ENCODE measurements at regions not wholly inside any gene's neighbourhood (a gene's known extent, or its start where the extent isn't known, plus 50 kb on each side); places are given as distances from the start of the nearest gene placed in this dataset.

DNA sequence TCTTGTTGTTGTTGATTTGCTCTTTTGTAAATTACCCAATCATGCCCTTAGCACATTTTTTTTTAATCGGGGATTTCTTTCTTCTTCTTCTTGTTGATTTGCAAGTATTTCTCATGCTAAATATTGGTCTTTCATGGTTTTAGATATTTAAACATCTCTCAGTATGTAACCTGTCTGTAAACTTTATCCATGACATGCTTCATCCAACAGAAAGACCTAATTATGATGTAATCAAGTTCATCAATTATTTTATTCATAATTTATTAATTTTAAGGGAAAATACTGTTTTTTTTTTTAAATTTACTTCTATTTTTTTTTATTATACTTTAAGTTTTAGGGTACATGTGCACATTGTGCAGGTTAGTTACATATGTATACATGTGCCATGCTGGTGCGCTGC lies 69.8 kb downstream of the TNFSF18 start:
- CTCF ChIA-PET: no interaction called here
- Histone ChIP-seq H3K4me1 (ENCODE audit: control insufficient read depth in 1 of 2, insufficient read depth in 2 of 2, low read length in 2 of 2) (peaks cover 0 to 8% of the 10 kb centered on the region in 2 experiments; a peak in 1 of 4 replicates), H3K4me3 (replicated peaks in 1 of 2; ENCODE audit: low read depth in 1 of 2, low read length in 2 of 2) (no peak overlapping the region), H4K20me1 (ENCODE audit: insufficient read depth) (no peaks in the 10 kb centered on the region), H3K4me2 (ENCODE audit: low read length) (no peak overlapping the region), H3K9me3 (ENCODE audit: control insufficient read depth in 1 of 2, insufficient read depth in 1 of 2, low read depth in 1 of 2, low read length in 2 of 2) (no peaks in the 10 kb centered on the region), H3K36me3 (ENCODE audit: control insufficient read depth in 1 of 2, insufficient read depth in 2 of 2, low read length in 2 of 2) (no peaks in the 10 kb centered on the region), H3K27ac (ENCODE audit: low read depth, low read length) (no peak overlapping the region), H3K27me3 (ENCODE audit: insufficient read depth, low read length) (no peaks in the 10 kb centered on the region), H3K9me2 (ENCODE audit: insufficient read depth) (no peaks in the 10 kb centered on the region), H2AFZ (ENCODE audit: low read depth, low read length, poor library complexity, severe bottlenecking) (no peak overlapping the region), H3K79me2 (ENCODE audit: insufficient read depth, low read length) (no peaks in the 10 kb centered on the region), H3K9ac (ENCODE audit: low read length) (no peak overlapping the region)
- POLR2A ChIA-PET: no interaction called here
- BruUV-seq (replicated peaks): no TSS peak
- intact Hi-C loops (cut with micrococcal nuclease): no loop called here
- RAD21 ChIA-PET (ENCODE audit: low non-redundant PET in 1 of 2, low total read pairs in 2 of 2, uncharacterized antibody in 2 of 2, unreplicated experiment in 2 of 2): no interaction called here
- ATAC-seq (no peak), DNase-seq (ENCODE audit: low read depth, low spot score) (no peak)
- TF ChIP-seq POLR2AphosphoS5 (IDR thresholded peaks at IDR 0.05; ENCODE audit: low read depth, low read length) (no peak), MAX (IDR thresholded peaks at IDR 0.05) (no peak), CBX3 (IDR thresholded peaks at IDR 0.05; ENCODE audit: low read depth) (no peak), SP1 (IDR thresholded peaks at IDR 0.05; ENCODE audit: low read depth) (no peak), ATF3 (IDR thresholded peaks at IDR 0.05) (no peak), EZH2 (IDR thresholded peaks at IDR 0.05) (no peak), POLR2A (IDR thresholded peaks at IDR 0.05; ENCODE audit: borderline replicate concordance, extremely low read depth, insufficient read depth, insufficient read length) (no peak), SIN3A (IDR thresholded peaks at IDR 0.05; ENCODE audit: low read depth) (no peak), YY1 (IDR thresholded peaks at IDR 0.05; ENCODE audit: extremely low read depth, insufficient replicate concordance, low read depth, low read length) (no peak), TCF7L2 (IDR thresholded peaks at IDR 0.05; ENCODE audit: borderline replicate concordance, extremely low read depth, insufficient read depth, insufficient read length) (no peak), EGR1 (IDR thresholded peaks at IDR 0.05; ENCODE audit: low read depth) (no peak), REST (IDR thresholded peaks at IDR 0.05; ENCODE audit: low read depth) (no peak), EZH2phosphoT487 (IDR thresholded peaks at IDR 0.05; ENCODE audit: borderline replicate concordance) (no peak), SRF (IDR thresholded peaks at IDR 0.05; ENCODE audit: low read depth) (no peak), ZFX (IDR thresholded peaks at IDR 0.05) (no peak), RAD21 (IDR thresholded peaks at IDR 0.05; ENCODE audit: low read depth) (no peak), ELF1 (IDR thresholded peaks at IDR 0.05; ENCODE audit: borderline replicate concordance, low read depth) (no peak), FOSL1 (IDR thresholded peaks at IDR 0.05; ENCODE audit: low read depth) (no peak), CTCF (IDR thresholded peaks at IDR 0.05 in 2 of 3, conservative IDR thresholded peaks at IDR 0.05 in 1 of 3; ENCODE audit: borderline replicate concordance in 1 of 3, insufficient read depth in 1 of 3, low read depth in 2 of 3, low read length in 2 of 3) (no peak), CEBPB (IDR thresholded peaks at IDR 0.05; ENCODE audit: low read depth) (no peak)
